Lung (tissue), 11 donors: ENCODE measurements at regions not wholly inside any gene's neighbourhood (a gene's known extent, or its start where the extent isn't known, plus 50 kb on each side); places are given as distances from the start of the nearest gene placed in this dataset.

Experiments
- ATAC-seq: fragments of 200-7000 bp; cut with Tn5 transposase; one replicate; pipeline ENCODE4 v1.9.1; 2020; ENCODE audit warnings: moderate number of reproducible peaks; ENCODE audit not compliant: insufficient read depth, low FRiP score
- DNase-seq, 3 donors: peaks; one replicate each; pipeline ENCODE4 v3.0.0-alpha.2; 2013 to 2017
- H3K27ac ChIP-seq, 2 donors: one replicate each; pipeline ENCODE4 v1.5.1; 2013; ENCODE audit warnings: mild to moderate bottlenecking in 2 of 2, moderate library complexity in 2 of 2, control low read depth in 1 of 2, inconsistent platforms in 1 of 2, low read depth in 1 of 2, low read length in 1 of 2
- H3K27me3 ChIP-seq, 3 donors: one replicate each; pipeline ENCODE4 v1.5.1; 2013; ENCODE audit warnings: low read length in 2 of 3; ENCODE audit not compliant: control insufficient read depth in 3 of 3, insufficient read depth in 3 of 3
- H3K36me3 ChIP-seq, 4 donors: one replicate each; pipeline ENCODE4 v1.5.1; 2013; ENCODE audit warnings: low read length in 4 of 4, mild to moderate bottlenecking in 1 of 4, moderate library complexity in 1 of 4; ENCODE audit not compliant: control insufficient read depth in 4 of 4, insufficient read depth in 4 of 4
- H3K4me1 ChIP-seq, 5 donors: one replicate each; pipeline ENCODE4 v1.5.1; 2013; ENCODE audit warnings: low read length in 5 of 5, mild to moderate bottlenecking in 2 of 5, moderate library complexity in 1 of 5; ENCODE audit not compliant: control insufficient read depth in 5 of 5, insufficient read depth in 5 of 5
- H3K4me3 ChIP-seq: one replicate; pipeline ENCODE4 v1.5.1; 2013; ENCODE audit warnings: mild to moderate bottlenecking, control low read depth, moderate library complexity
- H3K9ac ChIP-seq, 2 donors: one replicate each; pipeline ENCODE4 v1.5.1; 2013; ENCODE audit warnings: low read length in 2 of 2, control low read depth in 1 of 2; ENCODE audit not compliant: insufficient read depth in 1 of 2
- H3K9me3 ChIP-seq, 4 donors: one replicate each; pipeline ENCODE4 v1.5.1; 2013; ENCODE audit warnings: low read length in 3 of 4, mild to moderate bottlenecking in 1 of 4, moderate library complexity in 1 of 4; ENCODE audit not compliant: control insufficient read depth in 4 of 4, insufficient read depth in 3 of 4
- WGBS, 2 donors: extraction: QIAGEN DNeasy Blood & Tissue Kit; methylation state at CpG; one replicate each; pipeline ENCODE4 v1.1.7; 2013; 5-methylcytosine and 5-hydroxymethylcytosine counted together
- TF ChIP-seq, protein P1 (sequence below): IDR thresholded peaks from 2 replicates; pipeline ENCODE4 v1.5.1; 2012; ENCODE audit warnings: mild to moderate bottlenecking; ENCODE audit errors: control extremely low read depth, extremely low read depth
- donor health status: control.
- donor health status: control.
- donor health status: Bipolar disorder and iron deficiency.
- donor health status: healthy.
- donor health status: DM: yes; HTN: yes; CAD: no.

DNA sequence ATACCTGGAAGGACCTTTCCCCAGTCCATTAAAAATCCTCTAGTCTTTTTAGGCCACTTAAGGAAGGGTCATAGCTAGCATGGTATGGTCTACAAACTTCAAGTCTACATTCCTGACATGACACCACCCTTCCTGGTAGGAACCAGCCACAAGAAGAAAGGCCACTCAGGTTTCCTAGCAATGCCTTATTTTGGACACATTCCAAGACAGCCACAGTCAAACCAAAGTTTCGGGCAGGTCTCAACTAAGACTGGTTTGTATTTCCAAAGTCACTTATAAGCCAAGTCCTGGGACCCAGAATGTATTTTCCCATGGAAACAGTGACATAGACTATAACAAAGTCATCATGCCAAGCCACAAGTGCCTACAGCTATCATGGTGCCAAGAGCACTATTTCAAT, 50.6 kb upstream of the SLC44A3 start:
- ATAC-seq (no peak), DNase-seq (no peak)
- peaks cover 0 to 12% (median 7%) of the 10 kb centered on the region in 5 donors for H3K4me1 ChIP-seq
- H3K27ac ChIP-seq: peak overlapping the region in 1 of 2 donors; percentile 2
- WGBS, 2 donors: 0% methylated on average over 1 of the region's 1 CpG
- H3K27me3 ChIP-seq: no peaks in the 10 kb centered on the region
- H3K9me3 ChIP-seq: no peaks in the 10 kb centered on the region
- TF ChIP-seq, protein P1, sequence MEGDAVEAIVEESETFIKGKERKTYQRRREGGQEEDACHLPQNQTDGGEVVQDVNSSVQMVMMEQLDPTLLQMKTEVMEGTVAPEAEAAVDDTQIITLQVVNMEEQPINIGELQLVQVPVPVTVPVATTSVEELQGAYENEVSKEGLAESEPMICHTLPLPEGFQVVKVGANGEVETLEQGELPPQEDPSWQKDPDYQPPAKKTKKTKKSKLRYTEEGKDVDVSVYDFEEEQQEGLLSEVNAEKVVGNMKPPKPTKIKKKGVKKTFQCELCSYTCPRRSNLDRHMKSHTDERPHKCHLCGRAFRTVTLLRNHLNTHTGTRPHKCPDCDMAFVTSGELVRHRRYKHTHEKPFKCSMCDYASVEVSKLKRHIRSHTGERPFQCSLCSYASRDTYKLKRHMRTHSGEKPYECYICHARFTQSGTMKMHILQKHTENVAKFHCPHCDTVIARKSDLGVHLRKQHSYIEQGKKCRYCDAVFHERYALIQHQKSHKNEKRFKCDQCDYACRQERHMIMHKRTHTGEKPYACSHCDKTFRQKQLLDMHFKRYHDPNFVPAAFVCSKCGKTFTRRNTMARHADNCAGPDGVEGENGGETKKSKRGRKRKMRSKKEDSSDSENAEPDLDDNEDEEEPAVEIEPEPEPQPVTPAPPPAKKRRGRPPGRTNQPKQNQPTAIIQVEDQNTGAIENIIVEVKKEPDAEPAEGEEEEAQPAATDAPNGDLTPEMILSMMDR: no peak
- H3K36me3 ChIP-seq: no peaks in the 10 kb centered on the region
- no peak overlapping the region for H3K9ac ChIP-seq
- no peak overlapping the region for H3K4me3 ChIP-seq

DNA sequence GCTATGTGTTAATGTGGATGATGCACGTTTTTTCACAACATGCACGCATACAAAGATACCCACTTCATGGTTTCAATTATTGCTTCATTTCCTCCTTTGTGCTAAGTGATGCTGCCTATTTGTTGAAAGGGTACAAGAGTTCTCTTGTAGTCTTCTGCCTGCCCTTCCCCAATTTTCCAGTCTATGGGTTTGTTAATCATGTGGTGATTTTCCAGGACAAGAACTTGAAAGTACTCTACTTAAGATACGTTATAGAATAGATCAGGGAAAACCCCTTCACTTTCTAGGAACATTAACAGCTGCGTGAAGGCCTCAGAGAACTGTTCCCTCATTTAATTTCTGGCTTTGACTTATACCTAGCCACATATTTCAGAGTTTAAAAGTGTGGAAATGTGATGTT, 52.1 kb upstream of the SLC44A3 start:
- H3K27ac ChIP-seq: no peak overlapping the region
- H3K27me3 ChIP-seq: no peaks in the 10 kb centered on the region
- no peak overlapping the region for H3K4me3 ChIP-seq
- TF ChIP-seq, protein P1: no peak
- H3K4me1 ChIP-seq: peaks cover 0 to 2% (median 0%) of the 10 kb centered on the region in 5 donors
- no peaks in the 10 kb centered on the region for H3K36me3 ChIP-seq
- 38 to 47% methylated on average over 4 of the region's 4 CpGs for WGBS, 2 donors
- H3K9ac ChIP-seq: no peak overlapping the region
- ATAC-seq (no peak), DNase-seq (no peak)
- H3K9me3 ChIP-seq: no peaks in the 10 kb centered on the region

DNA sequence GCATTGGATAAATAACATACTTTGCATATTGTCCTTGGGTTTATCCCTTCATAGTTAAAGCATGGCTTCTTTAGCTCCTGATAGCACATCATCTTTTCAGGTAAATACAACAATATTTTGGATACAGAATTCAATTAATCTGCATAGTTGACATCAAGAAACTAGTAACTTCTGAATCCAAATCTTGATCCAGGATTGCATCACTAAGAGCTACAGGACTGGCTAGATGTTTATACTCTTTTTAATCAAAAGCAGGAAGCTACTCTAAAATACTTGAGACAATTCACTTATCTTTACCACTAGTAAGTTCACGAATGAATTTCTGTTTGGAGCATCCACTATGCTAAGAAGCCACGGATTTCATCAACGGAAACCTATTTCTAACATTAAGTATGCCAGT, 54.2 kb upstream of the SLC44A3 start:
- H3K9ac ChIP-seq: no peak overlapping the region
- peaks cover 0 to 1% (median 0%) of the 10 kb centered on the region in 5 donors for H3K4me1 ChIP-seq
- H3K9me3 ChIP-seq: no peaks in the 10 kb centered on the region
- H3K36me3 ChIP-seq: no peaks in the 10 kb centered on the region
- H3K27me3 ChIP-seq: no peaks in the 10 kb centered on the region
- TF ChIP-seq, protein P1: no peak
- DNase-seq (no peak), ATAC-seq (no peak)
- no peak overlapping the region for H3K27ac ChIP-seq
- H3K4me3 ChIP-seq: no peak overlapping the region
- WGBS, 2 donors: 73 to 86% methylated on average over 3 of the region's 3 CpGs

DNA sequence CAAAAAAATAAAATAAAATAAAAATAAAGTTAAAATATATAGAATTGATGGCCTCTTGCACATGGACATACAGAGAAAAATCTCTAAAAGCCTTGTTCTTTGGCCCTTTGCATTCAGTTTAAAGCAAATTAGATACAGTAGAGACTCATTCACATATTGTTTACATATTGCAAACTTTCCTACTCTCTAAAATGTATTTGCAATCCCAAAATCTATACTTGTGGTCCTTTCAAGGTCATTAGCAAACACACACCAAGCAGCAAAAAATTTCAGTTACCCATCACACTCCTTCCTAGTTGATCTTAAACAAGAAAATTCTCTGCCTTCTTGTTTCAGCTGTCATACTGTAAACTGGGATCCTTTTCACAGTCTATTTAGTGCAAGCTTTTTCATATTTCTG, 61.0 kb upstream of the SLC44A3 start:
- Histone ChIP-seq H3K4me1 (peaks cover 0 to 12% (median 2%) of the 10 kb centered on the region in 5 donors), H3K4me3 (no peak overlapping the region), H3K9me3 (no peaks in the 10 kb centered on the region), H3K9ac (no peak overlapping the region), H3K27me3 (no peaks in the 10 kb centered on the region), H3K27ac (no peak overlapping the region), H3K36me3 (no peaks in the 10 kb centered on the region)
- no peak for DNase-seq
- ATAC-seq: no peak
- TF ChIP-seq, protein P1: no peak
